NCI-H1436 (cell line): ENCODE measurements at regions not wholly inside any gene's neighbourhood (a gene's known extent, or its start where the extent isn't known, plus 50 kb on each side); places are given as distances from the start of the nearest gene placed in this dataset.
"Not testable (repeated sequence)": the region's sequence is repeated elsewhere in the genome, so short reads cannot be mapped to it uniquely, and the experiment has no call there.

Source experiments
- DNase-seq: peaks from one replicate; lab custom pipeline; 2025; lab: John Stamatoyannopoulos, UW

DNA sequence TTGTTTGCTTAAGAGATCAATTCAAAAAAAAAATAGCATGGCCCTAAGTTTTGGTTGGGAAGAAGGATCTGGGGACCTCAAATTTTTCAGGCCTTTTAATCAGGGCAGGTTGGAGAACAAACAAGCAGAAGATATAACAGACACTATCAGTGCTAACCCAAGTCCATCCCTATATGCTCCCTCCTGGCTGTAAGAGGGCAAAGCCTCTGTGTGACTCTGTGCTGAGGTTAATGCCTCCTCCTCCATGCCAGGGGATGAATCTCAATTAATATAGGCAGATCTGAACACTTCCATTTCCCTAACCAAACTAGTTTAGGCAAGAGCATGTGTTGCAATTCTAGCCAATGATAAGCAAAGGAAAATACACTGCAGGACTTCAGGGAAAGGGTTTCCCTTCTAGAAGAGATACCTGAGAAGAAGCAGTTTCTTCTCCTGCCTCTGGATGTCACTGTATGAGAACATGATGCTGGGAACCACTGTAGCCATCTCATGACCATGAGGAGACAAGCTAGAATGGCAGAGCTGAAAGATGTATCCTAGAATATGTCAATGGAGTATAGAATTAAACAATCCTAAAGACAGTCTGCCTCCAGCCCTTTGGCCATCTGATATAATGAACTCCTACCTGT lies 76.0 kb downstream of the CHD9NB start:
- DNase-seq = no peak

DNA sequence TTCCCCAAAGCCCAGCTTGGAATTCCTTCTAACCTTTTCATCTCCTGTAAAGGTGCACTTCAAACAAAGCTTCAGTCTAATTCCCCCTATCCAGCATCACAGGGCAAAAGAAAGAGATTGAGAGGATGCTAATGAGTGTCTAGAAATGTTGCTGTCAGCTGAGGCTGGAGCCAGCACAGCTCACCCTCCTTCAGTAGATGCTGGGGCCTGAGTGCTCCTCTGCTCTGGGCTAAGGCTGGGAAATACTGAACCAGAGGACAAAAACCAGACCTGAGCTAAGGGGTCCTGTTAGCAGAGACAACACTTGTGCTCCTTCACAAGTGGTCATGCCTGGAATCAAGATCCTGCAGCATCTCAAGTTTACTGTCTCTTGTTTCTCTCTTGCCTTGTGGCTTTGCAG lies 85.0 kb downstream of the CHD9NB start:
- no peak for DNase-seq

DNA sequence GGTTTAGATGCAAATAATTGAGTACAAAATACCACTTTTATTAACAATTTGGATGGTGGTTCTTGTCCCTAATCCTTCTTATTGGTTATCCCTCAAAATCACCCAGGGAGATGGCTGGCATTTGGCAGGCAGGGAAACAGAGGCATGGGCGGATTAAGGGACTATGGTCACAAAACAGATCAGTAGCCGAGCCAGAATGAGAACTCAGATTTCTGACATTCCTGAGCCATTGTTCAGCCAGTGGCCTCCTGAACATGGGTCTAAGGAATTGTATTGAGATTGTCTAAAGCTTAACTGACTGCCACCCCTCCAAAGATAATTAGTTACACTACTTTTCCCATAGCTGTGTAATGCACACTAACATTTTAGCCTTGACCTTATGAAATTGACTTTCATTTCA lies 88.4 kb downstream of the CHD9NB start:
- DNase-seq = no peak

GRCh38 chr16:52963855-52964242 lies 88.8 kb downstream of the CHD9NB start:
- DNase-seq = no peak

DNA sequence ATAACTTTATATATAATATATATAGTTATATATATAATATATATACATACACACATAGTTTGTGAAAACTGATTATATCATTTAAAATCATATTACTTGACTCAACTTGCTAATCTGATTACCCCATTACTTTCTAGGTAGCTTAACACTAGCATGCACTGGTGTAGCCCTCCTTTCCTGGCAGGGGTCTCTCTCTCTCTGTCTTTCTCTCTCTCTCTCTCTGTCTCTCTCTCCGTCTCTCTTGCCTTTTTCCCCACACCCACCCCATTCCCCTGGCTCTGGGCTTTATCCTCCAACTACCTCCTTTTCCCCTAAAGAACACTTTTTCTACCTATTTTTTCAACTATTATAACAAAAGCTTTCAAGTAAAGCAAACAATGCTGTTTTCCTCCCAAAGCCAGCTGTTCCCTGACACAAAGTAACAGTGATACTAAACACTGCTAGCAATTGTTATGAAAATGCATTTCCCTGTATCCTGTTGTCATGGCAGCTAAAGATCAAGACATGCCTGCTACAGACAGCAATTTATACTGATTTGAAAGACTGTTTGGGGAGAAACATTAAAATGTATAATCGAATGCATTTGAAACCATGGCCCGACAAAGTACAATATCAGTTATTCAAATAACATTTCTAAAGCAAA lies 89.4 kb downstream of the CHD9NB start:
- no peak for DNase-seq

GRCh38 chr16:52958951-52959350 lies 93.7 kb downstream of the CHD9NB start:
- DNase-seq = no peak

DNA sequence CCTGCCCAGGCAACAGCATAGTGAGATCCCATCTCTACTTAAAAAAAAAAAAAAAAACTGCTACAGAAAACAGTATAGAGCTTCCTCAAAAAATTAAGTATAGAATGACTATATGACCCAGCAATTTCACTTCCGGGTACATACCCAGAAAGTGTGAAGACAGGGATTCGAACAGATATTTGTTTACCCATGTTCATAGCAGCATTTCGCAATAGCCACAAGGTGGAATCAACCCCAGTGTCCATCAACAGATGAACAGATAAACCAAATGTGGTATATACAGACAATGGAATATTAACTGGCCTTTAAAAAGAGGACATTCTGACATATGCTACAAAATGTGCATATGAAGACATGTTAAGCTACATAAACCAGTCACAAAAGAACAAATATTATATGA lies 95.5 kb downstream of the CHD9NB start:
- DNase-seq = no peak

DNA sequence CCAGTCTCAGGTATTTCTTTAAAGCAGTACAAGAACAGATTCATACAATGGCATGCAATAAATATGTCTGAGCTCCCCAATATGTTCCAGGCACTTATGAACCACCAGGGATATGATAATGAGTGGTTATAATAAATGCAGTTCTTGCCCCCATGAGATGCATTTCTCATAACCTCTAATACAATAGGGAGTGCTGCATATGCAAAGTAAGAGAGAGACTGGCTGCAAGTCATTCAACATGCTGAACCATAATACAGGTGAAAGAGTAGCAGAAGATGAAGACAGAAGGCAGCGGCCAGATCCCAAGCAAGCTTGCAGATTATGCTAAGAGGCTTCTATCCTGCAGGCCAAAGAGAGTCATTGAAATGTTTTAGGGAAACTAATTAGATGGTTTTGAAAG lies 96.7 kb downstream of the CHD9NB start:
- DNase-seq = no peak

DNA sequence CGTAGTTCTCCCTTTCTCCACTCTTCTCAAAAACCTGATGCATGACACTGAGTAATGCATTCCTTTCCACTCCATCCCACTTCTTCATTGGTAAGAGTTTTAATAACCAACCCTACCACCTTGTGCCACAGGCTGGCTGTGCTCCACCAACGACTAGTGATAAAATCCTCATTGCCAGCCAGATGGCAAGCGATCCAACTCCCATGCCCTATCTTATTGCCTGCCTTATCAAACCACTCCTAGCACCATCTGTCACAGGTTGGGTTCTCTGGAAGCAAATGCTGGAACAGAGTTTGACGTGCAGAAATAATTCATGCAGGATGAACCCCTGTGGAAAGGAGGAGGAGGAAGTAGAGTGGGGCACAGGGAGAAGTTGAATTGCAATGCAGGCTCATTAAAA lies 99.5 kb downstream of the CHD9NB start:
- no peak for DNase-seq

GRCh38 chr16:52948946-52949345 lies 103.8 kb downstream of the CHD9NB start:
- no peak for DNase-seq

DNA sequence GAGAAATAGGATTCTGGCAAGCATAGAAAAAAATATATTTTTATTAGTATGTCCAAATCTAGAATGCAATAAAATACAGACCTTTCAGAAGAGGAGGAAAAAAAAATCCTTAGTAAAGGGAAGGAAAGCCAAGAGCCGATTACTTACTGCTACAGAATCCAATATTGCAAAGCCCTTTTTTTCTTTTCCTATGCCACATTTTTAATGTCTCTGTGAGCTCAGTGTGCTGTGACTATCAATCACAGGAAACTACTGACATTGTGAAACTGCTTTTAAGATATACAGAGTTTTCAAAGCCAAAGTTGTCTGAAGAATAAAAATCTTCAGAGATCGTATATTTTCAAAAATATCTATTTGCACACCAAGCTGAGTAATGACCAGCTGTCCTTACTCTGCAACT lies 120.4 kb downstream of the CHD9NB start:
- DNase-seq = no peak

DNA sequence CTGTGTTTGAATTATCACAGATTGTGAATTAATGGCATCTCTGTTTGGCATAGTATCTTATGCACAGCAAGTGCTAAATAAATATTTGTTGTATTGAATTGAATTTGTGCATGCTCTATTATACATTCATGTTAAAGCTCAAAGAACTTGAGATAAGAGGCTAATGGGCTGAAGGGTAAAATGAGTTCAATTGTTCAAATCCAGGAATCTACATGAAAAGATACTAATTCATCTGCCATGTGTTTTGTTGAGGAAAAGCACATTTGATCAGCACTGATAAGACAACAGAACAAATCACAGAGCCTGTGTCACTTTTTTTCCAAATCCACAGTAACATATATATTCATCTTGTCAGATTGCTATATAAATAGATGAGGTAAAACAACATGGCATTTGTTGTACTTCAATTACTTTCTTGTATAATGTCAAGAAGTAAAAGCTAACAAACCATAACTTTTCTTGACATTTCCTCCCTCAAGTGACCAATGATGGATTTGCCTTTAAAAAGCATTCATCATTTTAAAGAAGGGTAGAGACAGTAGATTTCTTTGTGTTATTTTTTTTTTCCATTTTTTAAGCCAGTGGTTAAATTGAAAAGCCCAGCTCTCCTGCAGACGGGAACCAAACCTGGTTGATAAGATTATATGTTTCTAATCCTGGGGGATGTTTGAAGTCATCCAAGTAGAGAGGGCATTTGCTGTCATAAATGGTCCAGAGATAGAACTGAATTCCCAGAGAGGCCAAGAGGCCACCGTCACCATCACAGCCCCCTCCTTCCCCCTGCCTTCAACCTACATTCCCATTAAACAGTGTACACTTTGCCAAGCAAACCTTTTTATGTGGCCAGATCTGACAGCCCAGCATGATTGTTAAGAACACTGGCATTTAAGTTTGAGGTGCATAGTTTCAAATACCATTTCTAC lies 123.0 kb downstream of the CHD9NB start:
- DNase-seq = peak; percentile 33

DNA sequence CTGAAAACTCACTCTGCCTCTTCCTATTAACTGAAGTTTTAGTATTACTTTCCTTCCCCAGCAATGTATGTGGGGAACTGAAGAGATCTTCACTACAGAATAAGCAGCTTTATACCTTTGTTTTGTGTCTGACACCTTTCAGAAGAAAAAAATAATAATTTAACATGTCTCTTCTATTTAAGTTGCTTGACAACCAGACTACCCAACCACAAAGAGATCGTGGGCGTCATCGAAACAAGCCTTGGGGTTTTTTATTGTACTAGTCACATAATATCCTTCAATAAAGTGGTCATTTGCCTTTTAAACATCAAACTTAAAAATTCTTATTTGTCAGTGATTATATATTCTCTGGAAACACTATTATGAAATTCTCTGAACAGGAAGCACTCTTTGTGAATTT lies 123.7 kb downstream of the CHD9NB start:
- DNase-seq = no peak

DNA sequence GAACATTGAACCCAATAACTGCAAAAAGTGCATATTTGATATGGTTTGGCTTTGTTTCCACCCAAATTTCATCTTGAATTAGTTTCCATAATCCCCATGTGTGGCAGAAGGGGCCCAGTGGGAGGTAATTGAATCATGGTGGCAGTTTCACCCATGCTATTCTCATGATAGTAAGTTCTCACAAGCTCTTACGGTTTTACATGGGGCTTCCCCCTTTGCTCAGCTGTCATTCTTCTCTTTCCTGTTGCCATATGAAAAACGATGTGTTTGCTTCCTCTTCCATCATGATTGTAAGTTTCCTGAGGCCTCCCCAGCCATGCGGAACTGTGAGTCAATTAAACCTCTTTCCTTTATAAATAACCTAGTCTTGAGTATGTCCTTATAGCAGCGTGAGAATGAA lies 127.6 kb downstream of the CHD9NB start:
- DNase-seq = no peak

DNA sequence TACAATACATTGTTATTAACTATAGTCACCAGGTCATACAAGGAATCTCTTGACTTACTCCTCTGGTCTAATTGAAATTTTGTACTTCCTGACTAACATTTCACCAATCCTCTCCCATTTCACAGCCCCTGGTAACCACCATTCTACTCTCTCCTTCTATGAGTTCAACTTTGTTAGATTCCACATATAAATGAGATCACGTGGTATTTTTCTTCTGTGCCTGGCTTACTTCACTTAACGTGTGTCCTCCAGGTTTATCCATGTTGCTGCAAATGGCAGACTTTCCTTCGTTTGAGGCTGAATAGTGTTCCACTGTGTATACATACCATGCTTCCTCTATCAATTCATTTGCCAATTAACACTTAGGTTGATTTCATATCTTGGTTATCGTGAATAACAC lies 128.5 kb downstream of the CHD9NB start:
- no peak for DNase-seq

- no peak for DNase-seq
Measured at GRCh38 chr16:52921104-52921503, 131.6 kb downstream of the CHD9NB start.

DNA sequence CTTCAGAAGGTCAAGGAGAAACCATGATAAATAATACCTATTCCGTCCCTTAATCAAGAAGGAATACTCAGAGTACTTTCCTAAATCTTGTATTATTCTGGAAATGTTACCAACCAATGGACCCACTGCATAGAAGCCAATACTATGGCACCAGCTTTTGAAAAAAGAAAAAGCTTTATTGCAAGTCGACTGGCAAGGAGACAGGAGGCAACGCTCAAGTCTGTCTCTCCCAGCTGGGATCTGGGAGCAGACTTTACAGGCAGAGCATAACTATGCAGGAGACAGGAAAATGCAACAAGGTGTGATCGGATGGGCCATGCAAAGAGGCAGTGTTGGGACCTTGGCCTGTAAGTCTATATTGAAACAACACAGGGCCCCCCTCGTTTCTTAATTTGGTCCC lies 132.4 kb downstream of the CHD9NB start:
- no peak for DNase-seq

- DNase-seq = no peak
Measured at GRCh38 chr16:52914428-52914827, 138.3 kb downstream of the CHD9NB start.

GRCh38 chr16:52912565-52913173 lies 140.0 kb downstream of the CHD9NB start:
- DNase-seq = peak; percentile 63

- DNase-seq = not testable (repeated sequence)
Measured at GRCh38 chr16:52908057-52908456, 144.6 kb downstream of the CHD9NB start.

DNA sequence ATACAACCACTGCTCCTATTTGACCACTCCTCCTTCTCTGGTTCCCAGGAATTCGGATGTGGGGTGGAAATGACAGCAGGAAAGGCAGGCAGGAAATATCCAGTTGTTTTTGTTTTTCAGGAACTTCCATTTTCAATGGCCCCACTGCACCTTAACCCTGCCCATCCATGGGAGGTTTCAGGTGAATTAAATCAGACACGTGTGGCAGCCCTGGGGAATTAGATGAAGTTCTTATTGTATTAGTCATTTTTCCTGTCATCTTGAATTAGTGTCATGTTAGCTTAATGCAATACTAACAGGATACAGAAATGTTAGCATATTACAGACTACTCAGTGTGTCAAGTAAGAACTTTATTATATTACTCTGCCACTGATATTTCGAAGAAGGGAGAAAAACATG lies 146.4 kb downstream of the CHD9NB start:
- no peak for DNase-seq

DNA sequence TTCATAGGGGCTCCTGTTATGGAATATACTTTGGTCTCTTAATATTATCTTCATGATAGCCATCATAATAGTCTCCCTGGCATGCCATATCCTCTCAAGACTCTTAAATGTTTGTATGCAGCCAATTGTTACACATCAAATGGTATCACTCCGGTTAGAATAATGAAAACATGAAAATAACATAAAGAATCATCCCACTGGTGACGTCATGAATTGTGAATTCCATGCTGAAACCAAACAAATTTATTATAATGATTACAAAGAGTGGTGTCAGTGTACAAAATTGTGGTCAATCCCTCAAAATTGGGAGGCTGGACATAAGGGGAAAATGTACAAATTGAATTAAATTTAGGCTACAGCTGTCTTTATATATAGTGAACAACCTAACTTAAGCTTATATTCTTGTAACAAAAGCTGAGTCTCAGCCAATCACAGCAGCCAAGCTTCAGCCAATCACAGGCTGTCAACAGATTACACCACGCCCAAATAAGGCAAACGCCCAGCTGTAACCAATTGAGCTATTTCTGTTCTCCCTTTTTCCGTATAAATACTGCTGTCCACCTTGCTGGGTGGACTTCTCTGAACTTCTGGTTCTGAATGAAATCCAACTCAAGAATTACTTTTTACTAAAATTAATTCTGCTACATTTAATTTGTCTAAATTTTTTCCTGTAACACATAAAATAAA lies 156.1 kb downstream of the CHD9NB start:
- DNase-seq = no peak
